Spinal cord (tissue), 9 donors: ENCODE measurements at regions not wholly inside any gene's neighbourhood (a gene's known extent, or its start where the extent isn't known, plus 50 kb on each side); places are given as distances from the start of the nearest gene placed in this dataset.
A peak's percentile ranks its signal among the peaks of the same experiment; 100 is the strongest.
"Not testable (repeated sequence)": the region's sequence is repeated elsewhere in the genome, so short reads cannot be mapped to it uniquely, and the experiment has no call there.

Source experiments
- DNase-seq, 6 donors: peaks; one replicate each; pipeline versions ENCODE4 v3.0.0 to v3.0.0-alpha.2; 2013 to 2015; ENCODE audit warnings: low spot score in 6 of 6, low read depth in 4 of 6
- H3K27ac ChIP-seq: one replicate; pipeline ENCODE4 v1.5.1; 2013; ENCODE audit warnings: low read depth, low read length, control low read depth
- H3K27me3 ChIP-seq: one replicate; pipeline ENCODE4 v1.6.1; 2013; ENCODE audit warnings: low read length; ENCODE audit not compliant: control insufficient read depth, insufficient read depth
- H3K36me3 ChIP-seq: one replicate; pipeline ENCODE4 v1.6.1; 2013; ENCODE audit warnings: low read length; ENCODE audit not compliant: control insufficient read depth, insufficient read depth
- H3K4me1 ChIP-seq: one replicate; pipeline ENCODE4 v1.6.1; 2013; ENCODE audit warnings: low read length; ENCODE audit not compliant: control insufficient read depth, insufficient read depth
- H3K4me3 ChIP-seq: one replicate; pipeline ENCODE4 v1.5.1; 2013; ENCODE audit warnings: low read depth, low read length, control low read depth
- H3K9me3 ChIP-seq: one replicate; pipeline ENCODE4 v1.6.1; 2013; ENCODE audit warnings: low read length; ENCODE audit not compliant: control insufficient read depth, insufficient read depth
- WGBS: methylation state at CpG from one replicate; pipeline ENCODE4 v1.1.5; 2013; ENCODE audit warnings: missing lambda C conversion rate; ENCODE audit not compliant: insufficient coverage; 5-methylcytosine and 5-hydroxymethylcytosine counted together
- donor health status: healthy.

GRCh38 chr6:150756173-150756572 lies 109.3 kb upstream of the MTHFD1L start:
- no peak overlapping the region for H3K4me3 ChIP-seq
- DNase-seq: no peak
- no peaks in the 10 kb centered on the region for H3K9me3 ChIP-seq
- 85% methylated on average over 2 of the region's 7 CpGs for WGBS
- no peaks in the 10 kb centered on the region for H3K27me3 ChIP-seq
- H3K36me3 ChIP-seq: no peaks in the 10 kb centered on the region
- no peak overlapping the region for H3K27ac ChIP-seq
- H3K4me1 ChIP-seq: peaks cover 33% of the 10 kb centered on the region

GRCh38 chr6:150757807-150758206 lies 107.7 kb upstream of the MTHFD1L start:
- peaks cover 34% of the 10 kb centered on the region for H3K4me1 ChIP-seq
- not testable (repeated sequence) for H3K27me3 ChIP-seq, H3K36me3 ChIP-seq, H3K27ac ChIP-seq, H3K9me3 ChIP-seq, H3K4me3 ChIP-seq, DNase-seq
- WGBS: no CpG with 5 or more reads among the region's 4 CpGs

GRCh38 chr6:150759483-150759882 lies 106.0 kb upstream of the MTHFD1L start:
- H3K4me1 ChIP-seq: peaks cover 32% of the 10 kb centered on the region
- no peaks in the 10 kb centered on the region for H3K27me3 ChIP-seq
- no peak overlapping the region for H3K27ac ChIP-seq
- no peaks in the 10 kb centered on the region for H3K36me3 ChIP-seq
- no CpG with 5 or more reads among the region's 4 CpGs for WGBS
- no peaks in the 10 kb centered on the region for H3K9me3 ChIP-seq
- no peak overlapping the region for H3K4me3 ChIP-seq
- no peak for DNase-seq

GRCh38 chr6:150761771-150762170 lies 103.7 kb upstream of the MTHFD1L start:
- Histone ChIP-seq H3K27ac (peak overlapping the region; percentile 40), H3K4me3 (no peak overlapping the region)

GRCh38 chr6:150764334-150765066 lies 101.0 kb upstream of the MTHFD1L start:
- Histone ChIP-seq H3K4me3 (no peak overlapping the region), H3K36me3 (no peaks in the 10 kb centered on the region), H3K27ac (peak overlapping the region; percentile 35), H3K9me3 (no peaks in the 10 kb centered on the region), H3K4me1 (peaks cover 34% of the 10 kb centered on the region), H3K27me3 (no peaks in the 10 kb centered on the region)
- no peak for DNase-seq
- 49% methylated on average over 9 of the region's 10 CpGs for WGBS

More at GRCh38 chr6:150761771-150762170, 103.7 kb upstream of the MTHFD1L start:
- Histone ChIP-seq H3K36me3 (no peaks in the 10 kb centered on the region), H3K27me3 (no peaks in the 10 kb centered on the region), H3K4me1 (peaks cover 31% of the 10 kb centered on the region), H3K9me3 (no peaks in the 10 kb centered on the region)
- peak in 1 of 6 donors; percentile 44 for DNase-seq
- 58% methylated on average over 2 of the region's 3 CpGs for WGBS

- DNase-seq: no peak
- Histone ChIP-seq H3K4me3 (no peak overlapping the region), H3K4me1 (peaks cover 34% of the 10 kb centered on the region)
Measured at GRCh38 chr6:150765067-150765764, 100.3 kb upstream of the MTHFD1L start.

GRCh38 chr6:150766201-150766997 lies 99.1 kb upstream of the MTHFD1L start:
- Histone ChIP-seq H3K27ac (peak overlapping the region; percentile 69), H3K4me1 (peaks cover 32% of the 10 kb centered on the region), H3K4me3 (no peak overlapping the region), H3K9me3 (no peaks in the 10 kb centered on the region), H3K27me3 (no peaks in the 10 kb centered on the region), H3K36me3 (peaks cover 3% of the 10 kb centered on the region)
- whole genome bisulfite sequencing: 52% methylated on average over 4 of the region's 7 CpGs
- peak in 2 of 6 donors; percentile 79 for DNase-seq

More at GRCh38 chr6:150765067-150765764, 100.3 kb upstream of the MTHFD1L start:
- Histone ChIP-seq H3K27ac (peak overlapping the region; percentile 69), H3K36me3 (no peaks in the 10 kb centered on the region), H3K27me3 (no peaks in the 10 kb centered on the region), H3K9me3 (no peaks in the 10 kb centered on the region)
- 52% methylated on average over 5 of the region's 10 CpGs for WGBS

- no peaks in the 10 kb centered on the region for H3K27me3 ChIP-seq
- H3K4me3 ChIP-seq: no peak overlapping the region
- no peaks in the 10 kb centered on the region for H3K9me3 ChIP-seq
- peaks cover 27% of the 10 kb centered on the region for H3K4me1 ChIP-seq
- peaks cover 3% of the 10 kb centered on the region for H3K36me3 ChIP-seq
- 13% methylated on average over 1 of the region's 2 CpGs for WGBS
- peak overlapping the region; percentile 69 for H3K27ac ChIP-seq
- DNase-seq: no peak
Measured at GRCh38 chr6:150767161-150767560, 98.3 kb upstream of the MTHFD1L start.

- H3K27ac ChIP-seq: peak overlapping the region; percentile 69
- 12% methylated on average over 4 of the region's 7 CpGs for WGBS
- peak in 2 of 6 donors; percentile 75 to 86 for DNase-seq
Measured at GRCh38 chr6:150767571-150768018, 97.9 kb upstream of the MTHFD1L start.

More at GRCh38 chr6:150767571-150768018, 97.9 kb upstream of the MTHFD1L start:
- peaks cover 3% of the 10 kb centered on the region for H3K36me3 ChIP-seq
- peaks cover 27% of the 10 kb centered on the region for H3K4me1 ChIP-seq
- H3K4me3 ChIP-seq: no peak overlapping the region
- no peaks in the 10 kb centered on the region for H3K27me3 ChIP-seq
- no peaks in the 10 kb centered on the region for H3K9me3 ChIP-seq
